Fibroblast of villous mesenchyme (primary cell): ENCODE measurements at regions not wholly inside any gene's neighbourhood (a gene's known extent, or its start where the extent isn't known, plus 50 kb on each side); places are given as distances from the start of the nearest gene placed in this dataset.

Experiments used
- DNase-seq: peaks from one replicate; pipeline ENCODE4 v3.0.0-alpha.2; 2010; ENCODE audit warnings: low read depth
- H3K4me3 ChIP-seq: 2 replicates; pipeline ENCODE4 v1.5.1; 2011; ENCODE audit warnings: low read depth, mild to moderate bottlenecking, low read length
- CTCF ChIP-seq: IDR thresholded peaks from 2 replicates; pipeline ENCODE4 v1.5.1; 2012; ENCODE audit warnings: low read depth, mild to moderate bottlenecking, low read length; ENCODE audit not compliant: insufficient read depth

DNA sequence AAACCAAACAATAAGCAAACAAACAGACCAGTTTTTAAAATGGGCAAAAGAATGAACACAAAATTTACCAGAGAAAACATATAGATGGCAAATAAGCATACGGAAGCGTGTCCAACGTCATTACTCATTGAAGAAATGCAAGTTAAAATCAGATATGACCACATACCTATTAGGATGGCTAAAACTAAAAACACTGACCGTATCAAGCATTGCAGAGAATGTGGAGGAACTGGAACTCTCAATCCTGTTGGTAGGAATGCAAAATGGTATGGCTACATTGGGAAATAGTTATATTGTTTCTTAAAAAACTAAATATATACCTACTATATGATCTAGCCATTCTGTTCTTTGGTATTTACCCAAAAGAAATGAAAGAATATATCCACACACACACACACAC lies 129.4 kb upstream of the ACO1 start:
- H3K4me3 ChIP-seq, result no peak overlapping the region
- no peak for TF ChIP-seq CTCF
- DNase-seq, result no peak

DNA sequence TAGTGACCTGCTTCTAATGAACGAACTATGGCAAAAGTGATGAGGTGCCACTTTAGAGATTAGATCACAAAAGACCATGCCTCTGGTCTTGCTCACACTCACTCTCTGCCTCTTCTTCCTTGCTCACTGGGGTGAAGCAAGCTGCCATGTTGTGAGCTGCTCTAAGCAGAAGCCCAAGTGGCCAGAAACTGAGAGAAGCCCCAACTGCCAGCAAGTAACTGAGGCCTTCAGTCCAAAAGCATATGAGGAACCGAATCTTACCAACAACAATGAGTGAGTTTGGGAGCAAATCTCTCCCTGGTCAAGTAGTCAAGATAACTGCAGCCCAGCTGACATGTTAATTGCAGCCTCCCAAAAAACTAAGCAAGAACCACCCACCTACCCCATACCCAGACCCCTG lies 126.0 kb upstream of the ACO1 start:
- TF ChIP-seq CTCF, result no peak
- DNase-seq, result no peak
- no peak overlapping the region for H3K4me3 ChIP-seq

GRCh38 chr9:32260151-32260862 lies 124.1 kb upstream of the ACO1 start:
- DNase-seq, result no peak

DNA sequence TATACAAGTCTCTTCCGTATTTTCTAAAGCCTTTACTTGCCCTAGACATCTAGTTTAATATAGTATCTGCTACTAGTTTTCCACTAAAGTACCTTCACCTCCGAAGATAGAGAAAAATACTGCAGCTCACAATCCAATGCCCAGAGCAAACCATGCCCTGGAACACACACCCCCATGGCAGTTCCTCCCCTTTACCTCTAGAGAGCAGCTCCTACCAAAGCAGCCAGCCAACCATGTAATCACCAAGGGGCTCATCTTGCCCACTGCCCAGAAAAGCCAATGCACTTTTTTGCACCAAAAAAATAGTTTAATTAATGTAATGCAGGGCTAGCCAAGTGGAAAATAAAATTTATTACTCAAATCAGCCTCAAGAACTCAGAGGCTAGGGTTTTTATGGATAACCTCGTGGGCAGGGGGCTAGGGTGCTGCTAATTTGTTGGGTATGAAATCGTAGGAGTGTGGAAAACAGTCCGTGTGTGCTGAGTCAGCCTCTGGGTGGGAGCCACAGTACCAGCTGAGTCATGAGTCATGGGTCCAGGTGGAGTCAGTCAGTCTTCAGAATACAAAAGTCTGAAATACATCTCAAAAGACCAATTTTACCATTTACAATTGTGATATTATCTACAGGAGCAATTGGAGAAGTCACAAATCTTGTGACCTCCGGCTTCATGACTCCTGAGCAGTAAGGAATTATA lies 120.1 kb upstream of the ACO1 start:
- DNase-seq, result peak; percentile 11

More at GRCh38 chr9:32260151-32260862, 124.1 kb upstream of the ACO1 start:
- no peak overlapping the region for H3K4me3 ChIP-seq
- TF ChIP-seq CTCF, result no peak

DNA sequence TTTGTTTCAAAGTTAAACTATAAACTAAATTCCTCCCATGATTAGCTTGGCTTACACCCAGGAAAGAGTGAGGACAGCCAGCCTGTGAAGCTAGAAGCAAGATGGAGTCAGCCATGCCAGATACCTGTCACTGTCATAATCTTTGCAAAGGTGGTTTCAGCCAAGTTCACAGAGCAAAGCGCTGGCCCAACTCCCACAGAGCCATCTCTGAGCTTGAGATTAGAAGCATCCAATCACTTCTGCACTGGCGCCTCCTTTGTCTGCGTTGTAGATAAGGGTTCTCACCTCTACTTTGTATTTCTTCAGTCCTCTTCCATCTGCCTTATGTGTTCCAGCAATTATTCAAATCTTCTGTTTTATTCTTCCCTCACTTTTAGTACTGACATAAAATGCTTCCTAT lies 119.4 kb upstream of the ACO1 start:
- TF ChIP-seq CTCF, result no peak
- no peak overlapping the region for H3K4me3 ChIP-seq
- DNase-seq, result no peak

More for the DNA sequence above, 120.1 kb upstream of the ACO1 start:
- no peak overlapping the region for H3K4me3 ChIP-seq
- no peak for TF ChIP-seq CTCF

- no peak for TF ChIP-seq CTCF
- DNase-seq, result no peak
- H3K4me3 ChIP-seq, result no peak overlapping the region
Measured at GRCh38 chr9:32278991-32279390, 105.5 kb upstream of the ACO1 start.
